A549 (cell line): ENCODE measurements at regions not wholly inside any gene's neighbourhood (a gene's known extent, or its start where the extent isn't known, plus 50 kb on each side); places are given as distances from the start of the nearest gene placed in this dataset.

Source experiments
- ATAC-seq, 2 experiments: fragments of 200-7000 bp in 1 of 2; fragments of >200 bp in 1 of 2; cut with Nextera tagmentation in 1 of 2; cut with Tn5 transposase in 1 of 2; 3 replicates each; pipeline versions ENCODE4 v1.8.0 to v1.9.1; 2018 to 2020; ENCODE audit warnings: mild to moderate bottlenecking in 1 of 2, moderate library complexity in 1 of 2
- CTCF ChIA-PET: fragments of 300-600 bp; sonication (Branson Sonifier 250); formaldehyde crosslinking; extraction: SDS; loops from one replicate; lab custom pipeline; 2021; ENCODE audit warnings: antibody characterized with exemption, inconsistent platforms; lab: Yijun Ruan, JAX
- POLR2A ChIA-PET: fragments of 350-600 bp; formaldehyde crosslinking; extraction: SDS; loops from one replicate; lab custom pipeline; 2021; ENCODE audit warnings: antibody characterized with exemption, inconsistent platforms; lab: Yijun Ruan, JAX
- DNase-seq, 2 experiments: peaks; one replicate each; pipeline versions ENCODE4 v3.0.0 to v3.0.0-alpha.2; 2011 to 2016; ENCODE audit warnings: low read depth in 1 of 2, low spot score in 1 of 2
- FAIRE-seq: peaks from 2 replicates; lab custom pipeline; 2011; peaks lifted over from hg19 to GRCh38; lab: Jason Lieb, UNC
- H3K27ac ChIP-seq, 2 experiments: fragments of >200 bp; sonication (Bioruptor Twin); formaldehyde crosslinking; 3 replicates each; pipeline ENCODE4 v1.5.1; 2016 to 2017
- H3K4me1 ChIP-seq: fragments of >200 bp; sonication (Bioruptor Twin); formaldehyde crosslinking; 3 replicates; pipeline ENCODE4 v1.6.1; 2016
- H3K4me2 ChIP-seq: fragments of >200 bp; sonication (Bioruptor Twin); formaldehyde crosslinking; 3 replicates; pipeline ENCODE4 v1.6.1; 2016
- H3K4me3 ChIP-seq: fragments of >200 bp; sonication (Bioruptor Twin); formaldehyde crosslinking; 3 replicates; pipeline ENCODE4 v1.5.1; 2016
- H3K9me3 ChIP-seq: fragments of >200 bp; sonication (Bioruptor Twin); formaldehyde crosslinking; 3 replicates; pipeline ENCODE4 v1.6.1; 2016
- CBX2 ChIP-seq: fragments of 200-600 bp; sonication (generic); IDR thresholded peaks from 2 replicates; pipeline ENCODE4 v1.6.1; 2016; ENCODE audit warnings: low read depth, mild to moderate bottlenecking, borderline replicate concordance
- CEBPB ChIP-seq, 2 experiments: fragments of >200 bp in 1 of 2; sonication (Bioruptor Twin) in 1 of 2; formaldehyde crosslinking in 1 of 2; IDR thresholded peaks; 2 replicates each; pipeline ENCODE4 v1.6.1; 2012 to 2016
- CHD2 ChIP-seq: fragments of 150-350 bp; IDR thresholded peaks from 2 replicates; pipeline ENCODE4 v1.6.1; 2014; ENCODE audit warnings: low read length; ENCODE audit not compliant: partially characterized antibody
- CHD4 ChIP-seq: fragments of 200-600 bp; sonication (generic); IDR thresholded peaks from 2 replicates; pipeline ENCODE4 v1.6.1; 2016; ENCODE audit warnings: antibody characterized with exemption, mild to moderate bottlenecking, borderline replicate concordance
- EHF ChIP-seq: fragments of 250-450 bp; sonication (Bioruptor Pico); IDR thresholded peaks from 2 replicates; pipeline ENCODE4 v1.5.0; 2020; ENCODE audit warnings: mild to moderate bottlenecking
- EP300 ChIP-seq, 2 experiments: fragments of >200 bp; sonication (Bioruptor Twin); formaldehyde crosslinking; IDR thresholded peaks; 2 replicates in 1 of 2; 3 replicates in 1 of 2; pipeline ENCODE4 v1.6.1; 2016 to 2017
- ESRRA ChIP-seq: fragments of 150-350 bp; IDR thresholded peaks from 2 replicates; pipeline ENCODE4 v1.6.1; 2014; ENCODE audit warnings: mild to moderate bottlenecking, low read length, borderline replicate concordance
- FOXS1 ChIP-seq: fragments of 250-450 bp; sonication (Bioruptor Pico); IDR thresholded peaks from 2 replicates; pipeline ENCODE4 v1.5.0; 2020; ENCODE audit warnings: mild to moderate bottlenecking, moderate library complexity
- HDAC2 ChIP-seq: fragments of 200-600 bp; sonication (generic); IDR thresholded peaks from 2 replicates; pipeline ENCODE4 v1.6.1; 2016
- HOXA7 ChIP-seq: fragments of 250-450 bp; sonication (Bioruptor Pico); IDR thresholded peaks from 2 replicates; pipeline ENCODE4 v1.5.0; 2020; ENCODE audit warnings: mild to moderate bottlenecking, moderate library complexity
- HOXB5 ChIP-seq: fragments of 250-450 bp; sonication (Bioruptor Pico); IDR thresholded peaks from 2 replicates; pipeline ENCODE4 v1.5.0; 2020; ENCODE audit warnings: mild to moderate bottlenecking, moderate library complexity
- JUN ChIP-seq, 2 experiments: fragments of >200 bp; sonication (Bioruptor Twin); formaldehyde crosslinking; IDR thresholded peaks; 2 replicates in 1 of 2; 3 replicates in 1 of 2; pipeline ENCODE4 v1.6.1; 2016 to 2017
- KDM1A ChIP-seq: fragments of 200-600 bp; sonication (generic); IDR thresholded peaks from 2 replicates; pipeline ENCODE4 v1.6.1; 2016; ENCODE audit warnings: low read depth, mild to moderate bottlenecking
- KDM5A ChIP-seq: fragments of 200-600 bp; sonication (generic); IDR thresholded peaks from 2 replicates; pipeline ENCODE4 v1.6.1; 2016; ENCODE audit warnings: antibody characterized with exemption, mild to moderate bottlenecking
- MAFK ChIP-seq: fragments of 450-650 bp; IDR thresholded peaks from 2 replicates; pipeline ENCODE4 v1.6.1; 2014; ENCODE audit not compliant: partially characterized antibody
- MAZ ChIP-seq: fragments of 150-350 bp; IDR thresholded peaks from 2 replicates; pipeline ENCODE4 v1.6.1; 2014; ENCODE audit warnings: antibody characterized with exemption, low read depth, low read length, borderline replicate concordance
- MYC ChIP-seq: IDR thresholded peaks from 2 replicates; pipeline ENCODE4 v1.6.1; 2012; ENCODE audit warnings: mild to moderate bottlenecking, inconsistent platforms, low read length, improper control_type of control experiment, borderline replicate concordance
- POLR2AphosphoS2 ChIP-seq: conservative IDR thresholded peaks from 2 replicates; pipeline ENCODE4 v1.6.1; 2012; ENCODE audit warnings: low read length, improper control_type of control experiment, inconsistent platforms
- RARB ChIP-seq: fragments of 250-450 bp; sonication (Bioruptor Pico); IDR thresholded peaks from 2 replicates; pipeline ENCODE4 v1.8.0; 2021; ENCODE audit warnings: mild to moderate bottlenecking, moderate library complexity
- RFX5 ChIP-seq: fragments of 450-650 bp; IDR thresholded peaks from 2 replicates; pipeline ENCODE4 v1.7.1; 2014; ENCODE audit warnings: antibody characterized with exemption, mild to moderate bottlenecking, moderate library complexity
- SMC3 ChIP-seq: fragments of >200 bp; sonication (Bioruptor Twin); formaldehyde crosslinking; IDR thresholded peaks from 3 replicates; pipeline ENCODE4 v1.6.1; 2018; ENCODE audit warnings: inconsistent platforms
- TFCP2L1 ChIP-seq: fragments of 250-450 bp; sonication (Bioruptor Pico); IDR thresholded peaks from 2 replicates; pipeline ENCODE4 v1.5.0; 2021; ENCODE audit warnings: mild to moderate bottlenecking
- TP53 ChIP-seq: fragments of 250-450 bp; sonication (Bioruptor Pico); IDR thresholded peaks from 2 replicates; pipeline ENCODE4 v1.5.0; 2021; ENCODE audit warnings: mild to moderate bottlenecking, moderate library complexity
- ZNF302 ChIP-seq: fragments of 250-450 bp; sonication (Bioruptor Pico); IDR thresholded peaks from 2 replicates; pipeline ENCODE4 v1.9.0; 2021; ENCODE audit warnings: inconsistent platforms, mild to moderate bottlenecking, moderate library complexity
- ZSCAN20 ChIP-seq: fragments of 250-450 bp; sonication (Bioruptor Pico); IDR thresholded peaks from 2 replicates; pipeline ENCODE4 v1.8.0; 2022; ENCODE audit warnings: mild to moderate bottlenecking, moderate library complexity
- WGBS: methylation state at CpG from one replicate; pipeline ENCODE4 v1.1.6; 2017; ENCODE audit errors: missing lambda C conversion rate; 5-methylcytosine and 5-hydroxymethylcytosine counted together
- TF ChIP-seq, protein P1 (sequence below): fragments of >200 bp; sonication (Bioruptor Twin); formaldehyde crosslinking; IDR thresholded peaks from 2 replicates; pipeline ENCODE4 v1.6.1; 2016
- TF ChIP-seq, protein P2 (sequence below): IDR thresholded peaks from 2 replicates; pipeline ENCODE4 v1.6.1; 2012

GRCh38 chr1:186753241-186753640 is 73.0 kb upstream of the PTGS2 start:
- H3K27ac ChIP-seq, result no peak overlapping the region
- ATAC-seq (no peak), DNase-seq (no peak), FAIRE-seq (no peak)
- H3K4me2 ChIP-seq, result no peak overlapping the region
- H3K4me1 ChIP-seq, result peaks cover 12% of the 10 kb centered on the region
- peaks cover 6% of the 10 kb centered on the region; the same call in 2 of the 3 replicates for H3K9me3 ChIP-seq
- ChIA-PET POLR2A (no interaction called here), CTCF (interaction anchor here (1.3 kb wide), 1 partner anchor 19 kb away, joined by 3 read pairs; no protein-coding TSS in a partner anchor)
- TF ChIP-seq TP53 (CRISPR knock-in tag) (no peak), CEBPB (IDR thresholded peaks at IDR 0.05) (no peak), ZSCAN20 (no peak), POLR2AphosphoS2 (no peak), MYC (no peak)
- no peak overlapping the region for H3K4me3 ChIP-seq
- 71% methylated on average over 4 of the region's 4 CpGs for WGBS

DNA sequence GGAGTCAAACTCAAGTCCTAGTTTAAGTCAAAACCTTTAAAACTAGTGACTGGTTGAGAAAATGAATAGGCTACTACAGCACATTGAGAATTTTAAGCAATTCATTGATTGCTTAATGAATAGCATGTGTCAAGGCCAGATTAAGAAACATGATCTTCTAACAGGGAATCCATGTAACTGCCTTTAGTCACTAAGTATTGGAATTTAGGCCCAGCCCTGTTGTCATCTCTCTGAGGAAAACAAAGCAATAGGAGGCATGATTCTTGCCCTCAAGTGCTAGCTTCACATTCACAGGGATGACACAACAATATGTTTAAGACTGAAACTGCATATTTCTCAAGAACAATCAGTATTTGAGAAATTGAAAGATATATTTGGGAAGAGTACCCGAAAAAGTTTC is 70.0 kb upstream of the PTGS2 start:
- POLR2A ChIA-PET, result no interaction called here
- Histone ChIP-seq H3K4me3 (no peak overlapping the region), H3K4me2 (no peak overlapping the region), H3K9me3 (peaks cover 15% of the 10 kb centered on the region), H3K4me1 (peaks cover 10% of the 10 kb centered on the region), H3K27ac (no peak overlapping the region)
- TF ChIP-seq HDAC2 (no peak), ZNF302 (CRISPR knock-in tag) (no peak), JUN (IDR thresholded peaks at IDR 0.05) (no peak)
- no peak for ATAC-seq
- no peak for DNase-seq
- WGBS, result 83% methylated on average over 1 of the region's 1 CpG
- no peak for FAIRE-seq
- CTCF ChIA-PET, result no interaction called here

DNA sequence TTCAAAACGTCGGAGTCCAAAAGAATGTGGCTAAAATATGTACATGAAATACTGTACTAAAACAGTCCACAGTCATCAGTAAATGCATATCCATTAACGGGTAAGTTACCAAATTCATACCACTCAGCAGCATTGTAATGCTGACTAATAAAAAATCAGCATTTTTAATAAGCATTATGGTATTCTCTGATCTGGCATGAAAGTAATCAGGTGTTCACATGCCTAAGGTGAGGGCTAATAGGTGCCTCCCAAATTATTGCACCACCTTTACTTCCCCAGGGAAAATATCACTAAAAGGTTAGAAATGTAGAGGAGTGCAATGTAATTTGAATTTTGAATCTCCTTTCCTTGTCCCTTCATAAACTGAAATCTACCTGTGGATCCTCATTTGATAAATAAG is 69.6 kb upstream of the PTGS2 start:
- CTCF ChIA-PET, result no interaction called here
- Histone ChIP-seq H3K4me3 (no peak overlapping the region), H3K27ac (no peak overlapping the region), H3K9me3 (peaks cover 15% of the 10 kb centered on the region), H3K4me1 (peaks cover 6% of the 10 kb centered on the region), H3K4me2 (no peak overlapping the region)
- peak; percentile 36 for FAIRE-seq
- WGBS, result 80% methylated on average over 3 of the region's 3 CpGs
- no peak for DNase-seq
- no peak for TF ChIP-seq MAZ
- TF ChIP-seq MAFK, result peak; percentile 41
- POLR2A ChIA-PET, result no interaction called here
- no peak for ATAC-seq

GRCh38 chr1:186747661-186748060 is 67.4 kb upstream of the PTGS2 start:
- ChIA-PET POLR2A (no interaction called here), CTCF (interaction anchor here (1.1 kb wide), 1 partner anchor 13 kb away, joined by 3 read pairs; no protein-coding TSS in a partner anchor)
- FAIRE-seq, result no peak
- Histone ChIP-seq H3K4me2 (no peak overlapping the region), H3K27ac (no peak overlapping the region), H3K9me3 (peaks cover 15% of the 10 kb centered on the region), H3K4me3 (no peak overlapping the region), H3K4me1 (no peaks in the 10 kb centered on the region)
- WGBS, result 89% methylated on average over 2 of the region's 2 CpGs
- TF ChIP-seq EHF, result no peak
- no peak for TF ChIP-seq CHD2
- TF ChIP-seq CBX2, result no peak
- no peak for TF ChIP-seq KDM5A
- TF ChIP-seq HOXB5 (CRISPR knock-in tag), result no peak
- no peak for TF ChIP-seq RARB (CRISPR knock-in tag)
- TF ChIP-seq JUN (IDR thresholded peaks at IDR 0.05), result no peak
- no peak for TF ChIP-seq HOXA7 (CRISPR knock-in tag)
- TF ChIP-seq TFCP2L1, result no peak
- TF ChIP-seq CHD4, result no peak
- no peak for TF ChIP-seq SMC3
- TF ChIP-seq KDM1A, result no peak
- TF ChIP-seq, protein P1, sequence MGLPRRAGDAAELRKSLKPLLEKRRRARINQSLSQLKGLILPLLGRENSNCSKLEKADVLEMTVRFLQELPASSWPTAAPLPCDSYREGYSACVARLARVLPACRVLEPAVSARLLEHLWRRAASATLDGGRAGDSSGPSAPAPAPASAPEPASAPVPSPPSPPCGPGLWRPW, result no peak
- no peak for TF ChIP-seq RFX5
- no peak for TF ChIP-seq MAZ
- no peak for TF ChIP-seq TP53 (CRISPR knock-in tag)
- TF ChIP-seq FOXS1 (CRISPR knock-in tag), result no peak
- TF ChIP-seq ESRRA, result no peak
- no peak for TF ChIP-seq EP300 (IDR thresholded peaks at IDR 0.05)
- TF ChIP-seq, protein P2, sequence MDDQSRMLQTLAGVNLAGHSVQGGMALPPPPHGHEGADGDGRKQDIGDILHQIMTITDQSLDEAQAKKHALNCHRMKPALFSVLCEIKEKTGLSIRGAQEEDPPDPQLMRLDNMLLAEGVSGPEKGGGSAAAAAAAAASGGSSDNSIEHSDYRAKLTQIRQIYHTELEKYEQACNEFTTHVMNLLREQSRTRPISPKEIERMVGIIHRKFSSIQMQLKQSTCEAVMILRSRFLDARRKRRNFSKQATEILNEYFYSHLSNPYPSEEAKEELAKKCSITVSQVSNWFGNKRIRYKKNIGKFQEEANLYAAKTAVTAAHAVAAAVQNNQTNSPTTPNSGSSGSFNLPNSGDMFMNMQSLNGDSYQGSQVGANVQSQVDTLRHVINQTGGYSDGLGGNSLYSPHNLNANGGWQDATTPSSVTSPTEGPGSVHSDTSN, result no peak
- DNase-seq, result no peak
- no peak for ATAC-seq
